ENCODE measurements at regions not wholly inside any gene's neighbourhood (a gene's known extent, or its start where the extent isn't known, plus 50 kb on each side); places are given as distances from the start of the nearest gene placed in this dataset.

- Mint-ChIP-seq H3K36me3 (no peaks in the 10 kb centered on the region), H3K4me3 (no peak overlapping the region)
- no peak overlapping the region for H3K4me2 ChIP-seq (replicated peaks; ENCODE audit: extremely low read depth, low read length, poor library complexity, severe bottlenecking)
Observed at GRCh38 chr14:53327716-53328115, 174.6 kb upstream of the DDHD1 start.

GRCh38 chr14:53325176-53325806 lies 172.2 kb upstream of the DDHD1 start:
- H3K4me1 Mint-ChIP-seq, result no peaks in the 10 kb centered on the region
- H3K9me3 ChIP-seq (replicated peaks in 1 of 2; ENCODE audit: control insufficient read depth in 1 of 2, insufficient read depth in 1 of 2, low read length in 2 of 2), result no peaks in the 10 kb centered on the region
- H3K9ac ChIP-seq (ENCODE audit: insufficient read depth, low read length, poor library complexity, severe bottlenecking), result no peak overlapping the region
- H4K20me1 ChIP-seq (ENCODE audit: insufficient read depth, low read length), result no peaks in the 10 kb centered on the region
- H3K9me3 Mint-ChIP-seq, result peaks cover 0 to 10% (median 3%) of the 10 kb centered on the region in 7 donors
- no peaks in the 10 kb centered on the region for H3K36me3 Mint-ChIP-seq
- TF ChIP-seq CTCF (IDR thresholded peaks at IDR 0.05), result no peak
- H2AFZ ChIP-seq (ENCODE audit: insufficient read depth, low read depth, low read length, poor library complexity, severe bottlenecking), result no peak overlapping the region
- no peak overlapping the region for H3K4me3 ChIP-seq (replicated peaks in 1 of 3; ENCODE audit: low read depth in 2 of 3, low read length in 3 of 3)
- intact Hi-C loops (cut with micrococcal nuclease), result no loop called here
- H3K4me1 ChIP-seq (ENCODE audit: control insufficient read depth in 1 of 2, insufficient read depth in 2 of 2, low read length in 2 of 2), result no peaks in the 10 kb centered on the region
- H3K4me3 Mint-ChIP-seq, result no peak overlapping the region
- no peak for DNase-seq
- H3K27me3 Mint-ChIP-seq (ENCODE audit: low read depth in 3 of 3), result peaks cover 0 to 1% (median 0%) of the 10 kb centered on the region in 3 donors
- H3K4me2 ChIP-seq (replicated peaks; ENCODE audit: extremely low read depth, low read length, poor library complexity, severe bottlenecking), result no peak overlapping the region
- no peak overlapping the region for H3K27ac ChIP-seq (ENCODE audit: low read depth in 1 of 2, low read length in 2 of 2)
- no peaks in the 10 kb centered on the region for H3K27me3 ChIP-seq (ENCODE audit: control insufficient read depth in 2 of 2, insufficient read depth in 2 of 2, low read length in 2 of 2)
- no peaks in the 10 kb centered on the region for H3K36me3 ChIP-seq (replicated peaks in 1 of 2; ENCODE audit: control insufficient read depth in 1 of 2, insufficient read depth in 2 of 2, low read length in 2 of 2)
- H3K27ac Mint-ChIP-seq, result no peak overlapping the region
- H3K79me2 ChIP-seq (ENCODE audit: insufficient read depth, low read length), result no peaks in the 10 kb centered on the region

More at GRCh38 chr14:53327716-53328115, 174.6 kb upstream of the DDHD1 start:
- Histone ChIP-seq H3K4me1 (ENCODE audit: control insufficient read depth in 1 of 2, insufficient read depth in 2 of 2, low read length in 2 of 2) (no peaks in the 10 kb centered on the region), H2AFZ (ENCODE audit: insufficient read depth, low read depth, low read length, poor library complexity, severe bottlenecking) (no peak overlapping the region), H3K27me3 (ENCODE audit: control insufficient read depth in 2 of 2, insufficient read depth in 2 of 2, low read length in 2 of 2) (no peaks in the 10 kb centered on the region), H3K36me3 (replicated peaks in 1 of 2; ENCODE audit: control insufficient read depth in 1 of 2, insufficient read depth in 2 of 2, low read length in 2 of 2) (no peaks in the 10 kb centered on the region), H3K9ac (ENCODE audit: insufficient read depth, low read length, poor library complexity, severe bottlenecking) (no peak overlapping the region), H3K27ac (ENCODE audit: low read depth in 1 of 2, low read length in 2 of 2) (no peak overlapping the region), H4K20me1 (ENCODE audit: insufficient read depth, low read length) (no peaks in the 10 kb centered on the region), H3K9me3 (replicated peaks in 1 of 2; ENCODE audit: control insufficient read depth in 1 of 2, insufficient read depth in 1 of 2, low read length in 2 of 2) (no peaks in the 10 kb centered on the region), H3K4me3 (replicated peaks in 1 of 3; ENCODE audit: low read depth in 2 of 3, low read length in 3 of 3) (no peak overlapping the region), H3K79me2 (ENCODE audit: insufficient read depth, low read length) (no peaks in the 10 kb centered on the region)
- TF ChIP-seq CTCF (IDR thresholded peaks at IDR 0.05), result no peak
- intact Hi-C loops (cut with micrococcal nuclease), result no loop called here
- no peaks in the 10 kb centered on the region for H3K27me3 Mint-ChIP-seq (ENCODE audit: low read depth in 3 of 3)
- DNase-seq, result no peak
- H3K4me1 Mint-ChIP-seq, result no peaks in the 10 kb centered on the region
- WGBS (ENCODE audit: insufficient coverage), result no CpG with 5 or more reads among the region's 1 CpG
- no peak overlapping the region for H3K27ac Mint-ChIP-seq
- H3K9me3 Mint-ChIP-seq, result peaks cover 0 to 2% (median 0%) of the 10 kb centered on the region in 7 donors

Data from CD14-positive monocyte (primary cell).